Astrocyte (in vitro differentiated cells and primary cell): ENCODE measurements at regions not wholly inside any gene's neighbourhood (a gene's known extent, or its start where the extent isn't known, plus 50 kb on each side); places are given as distances from the start of the nearest gene placed in this dataset.

Experiments used
- DNase-seq: peaks from one replicate; pipeline ENCODE4 v3.0.0-alpha.2; 2010; ENCODE audit warnings: low read depth
- FAIRE-seq: peaks from 2 replicates; lab custom pipeline; 2011; peaks lifted over from hg19 to GRCh38; lab: Jason Lieb, UNC
- H2AFZ ChIP-seq: 2 replicates; pipeline ENCODE4 v1.6.0; 2012; ENCODE audit warnings: low read depth, low read length, inconsistent platforms
- H3K27ac ChIP-seq: 2 replicates; pipeline ENCODE4 v1.5.1; 2011; ENCODE audit warnings: low read depth, low read length, inconsistent platforms
- H3K27me3 ChIP-seq: 2 replicates; pipeline ENCODE4 v1.6.0; 2011; ENCODE audit warnings: low read length, inconsistent platforms; ENCODE audit not compliant: insufficient read depth
- H3K36me3 ChIP-seq: 2 replicates; pipeline ENCODE4 v1.5.1; 2011; ENCODE audit warnings: low read length, inconsistent platforms; ENCODE audit not compliant: insufficient read depth
- H3K4me1 ChIP-seq: 2 replicates; pipeline ENCODE4 v1.5.1; 2011; ENCODE audit warnings: low read length, inconsistent platforms; ENCODE audit not compliant: insufficient read depth
- H3K4me2 ChIP-seq: 2 replicates; pipeline ENCODE4 v1.6.0; 2012; ENCODE audit warnings: low read length, inconsistent platforms
- H3K4me3 ChIP-seq: 2 replicates; pipeline ENCODE4 v1.5.1; 2011; ENCODE audit warnings: low read depth, mild to moderate bottlenecking, low read length, inconsistent platforms; ENCODE audit not compliant: insufficient read depth
- H3K79me2 ChIP-seq: 2 replicates; pipeline ENCODE4 v1.6.0; 2012; ENCODE audit warnings: mild to moderate bottlenecking, low read length, inconsistent platforms; ENCODE audit not compliant: insufficient read depth
- H3K9ac ChIP-seq: 2 replicates; pipeline ENCODE4 v1.6.0; 2012; ENCODE audit warnings: mild to moderate bottlenecking, low read length, inconsistent platforms
- H3K9me3 ChIP-seq: 2 replicates; pipeline ENCODE4 v1.5.1; 2012; ENCODE audit warnings: low read depth, mild to moderate bottlenecking, low read length, inconsistent platforms; ENCODE audit not compliant: insufficient read depth
- H4K20me1 ChIP-seq: 2 replicates; pipeline ENCODE4 v1.6.0; 2012; ENCODE audit warnings: low read length, inconsistent platforms; ENCODE audit not compliant: insufficient read depth
- H3K27ac Mint-ChIP-seq: one replicate; pipeline ENCODE4 v1.8.0; 2021; ENCODE audit warnings: mild to moderate bottlenecking, mixed read lengths; ENCODE audit not compliant: unreplicated experiment
- H3K27me3 Mint-ChIP-seq: one replicate; pipeline ENCODE4 v1.8.0; 2021; ENCODE audit warnings: low read depth, mixed read lengths; ENCODE audit not compliant: unreplicated experiment
- H3K36me3 Mint-ChIP-seq: one replicate; pipeline ENCODE4 v1.8.0; 2021; ENCODE audit warnings: low read depth, mixed read lengths; ENCODE audit not compliant: unreplicated experiment
- H3K4me1 Mint-ChIP-seq: one replicate; pipeline ENCODE4 v1.8.0; 2021; ENCODE audit warnings: low read depth, mixed read lengths; ENCODE audit not compliant: unreplicated experiment
- H3K4me3 Mint-ChIP-seq: one replicate; pipeline ENCODE4 v1.8.0; 2021; ENCODE audit warnings: mild to moderate bottlenecking, moderate library complexity, mixed read lengths; ENCODE audit not compliant: unreplicated experiment
- H3K9me3 Mint-ChIP-seq: one replicate; pipeline ENCODE4 v1.8.0; 2021; ENCODE audit warnings: mild to moderate bottlenecking, mixed read lengths; ENCODE audit not compliant: unreplicated experiment
- EZH2 ChIP-seq: IDR thresholded peaks from 2 replicates; pipeline ENCODE4 v1.6.1; 2012; ENCODE audit warnings: mild to moderate bottlenecking, low read length, inconsistent platforms; ENCODE audit not compliant: insufficient read depth
- TF ChIP-seq, protein P1 (sequence below): IDR thresholded peaks from 2 replicates; pipeline ENCODE4 v1.5.1; 2011; ENCODE audit warnings: low read depth, mild to moderate bottlenecking, inconsistent platforms, low read length, moderate library complexity; ENCODE audit not compliant: insufficient read depth

DNA sequence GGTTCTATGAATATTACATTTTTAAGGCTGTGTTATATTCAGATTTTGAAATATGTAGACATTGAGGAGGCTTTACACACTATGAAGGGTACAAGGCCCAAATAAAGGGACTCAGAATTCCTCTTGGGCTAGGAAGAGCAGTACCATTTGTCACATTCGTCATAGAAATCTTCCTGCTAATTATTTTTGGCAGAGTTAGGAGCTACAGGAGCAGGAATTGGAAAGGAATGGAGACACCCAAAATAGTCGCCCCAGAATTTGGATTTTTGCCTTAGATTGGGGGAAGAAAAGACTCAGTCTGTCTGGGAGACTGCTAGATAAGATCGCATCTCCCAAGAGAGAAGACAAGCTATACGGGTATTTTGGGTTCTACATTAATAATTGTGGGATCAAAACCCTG lies 176.4 kb upstream of the DACH1 start:
- Histone ChIP-seq H2AFZ (no peak overlapping the region), H3K4me3 (no peak overlapping the region), H3K9me3 (no peaks in the 10 kb centered on the region), H4K20me1 (no peaks in the 10 kb centered on the region), H3K9ac (no peak overlapping the region), H3K27me3 (no peaks in the 10 kb centered on the region), H3K79me2 (no peaks in the 10 kb centered on the region), H3K27ac (no peak overlapping the region), H3K4me1 (no peaks in the 10 kb centered on the region), H3K4me2 (no peak overlapping the region), H3K36me3 (no peaks in the 10 kb centered on the region)
- no peak for TF ChIP-seq EZH2
- TF ChIP-seq, protein P1, sequence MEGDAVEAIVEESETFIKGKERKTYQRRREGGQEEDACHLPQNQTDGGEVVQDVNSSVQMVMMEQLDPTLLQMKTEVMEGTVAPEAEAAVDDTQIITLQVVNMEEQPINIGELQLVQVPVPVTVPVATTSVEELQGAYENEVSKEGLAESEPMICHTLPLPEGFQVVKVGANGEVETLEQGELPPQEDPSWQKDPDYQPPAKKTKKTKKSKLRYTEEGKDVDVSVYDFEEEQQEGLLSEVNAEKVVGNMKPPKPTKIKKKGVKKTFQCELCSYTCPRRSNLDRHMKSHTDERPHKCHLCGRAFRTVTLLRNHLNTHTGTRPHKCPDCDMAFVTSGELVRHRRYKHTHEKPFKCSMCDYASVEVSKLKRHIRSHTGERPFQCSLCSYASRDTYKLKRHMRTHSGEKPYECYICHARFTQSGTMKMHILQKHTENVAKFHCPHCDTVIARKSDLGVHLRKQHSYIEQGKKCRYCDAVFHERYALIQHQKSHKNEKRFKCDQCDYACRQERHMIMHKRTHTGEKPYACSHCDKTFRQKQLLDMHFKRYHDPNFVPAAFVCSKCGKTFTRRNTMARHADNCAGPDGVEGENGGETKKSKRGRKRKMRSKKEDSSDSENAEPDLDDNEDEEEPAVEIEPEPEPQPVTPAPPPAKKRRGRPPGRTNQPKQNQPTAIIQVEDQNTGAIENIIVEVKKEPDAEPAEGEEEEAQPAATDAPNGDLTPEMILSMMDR: no peak
- no peak for DNase-seq
- no peak overlapping the region for H3K4me3 Mint-ChIP-seq
- H3K4me1 Mint-ChIP-seq: peaks cover 9% of the 10 kb centered on the region
- H3K27me3 Mint-ChIP-seq: no peaks in the 10 kb centered on the region
- FAIRE-seq: no peak
- H3K27ac Mint-ChIP-seq: no peak overlapping the region
- peaks cover 2% of the 10 kb centered on the region for H3K9me3 Mint-ChIP-seq
- no peaks in the 10 kb centered on the region for H3K36me3 Mint-ChIP-seq

DNA sequence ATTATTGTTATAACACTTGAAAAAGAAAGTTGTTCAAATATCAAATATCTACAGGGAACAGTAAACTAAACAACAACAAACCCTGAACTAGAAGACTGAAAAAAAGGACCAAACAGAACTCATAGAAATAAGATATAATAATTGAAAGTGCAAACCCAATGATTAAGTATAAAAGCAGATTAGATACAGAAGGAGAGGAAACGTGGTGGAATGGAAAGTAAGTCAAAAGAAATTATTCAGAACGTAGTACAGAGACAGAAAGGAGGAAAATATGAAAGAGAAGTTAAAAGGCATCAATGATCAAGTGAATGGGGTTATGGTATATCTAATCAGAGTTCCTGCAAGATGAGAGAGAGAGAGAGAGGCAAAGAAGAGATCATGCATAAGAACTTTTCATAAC lies 174.2 kb upstream of the DACH1 start:
- Histone ChIP-seq H3K4me2 (no peak overlapping the region), H4K20me1 (no peaks in the 10 kb centered on the region), H3K4me1 (no peaks in the 10 kb centered on the region), H2AFZ (no peak overlapping the region), H3K36me3 (no peaks in the 10 kb centered on the region), H3K9ac (no peak overlapping the region), H3K79me2 (no peaks in the 10 kb centered on the region), H3K27me3 (no peaks in the 10 kb centered on the region), H3K9me3 (no peaks in the 10 kb centered on the region), H3K27ac (no peak overlapping the region), H3K4me3 (no peak overlapping the region)
- Mint-ChIP-seq H3K4me3 (no peak overlapping the region), H3K9me3 (peaks cover 2% of the 10 kb centered on the region), H3K27ac (no peak overlapping the region), H3K4me1 (no peaks in the 10 kb centered on the region), H3K36me3 (no peaks in the 10 kb centered on the region), H3K27me3 (no peaks in the 10 kb centered on the region)
- no peak for DNase-seq
- TF ChIP-seq EZH2: no peak
- TF ChIP-seq, protein P1: no peak
- FAIRE-seq: no peak

DNA sequence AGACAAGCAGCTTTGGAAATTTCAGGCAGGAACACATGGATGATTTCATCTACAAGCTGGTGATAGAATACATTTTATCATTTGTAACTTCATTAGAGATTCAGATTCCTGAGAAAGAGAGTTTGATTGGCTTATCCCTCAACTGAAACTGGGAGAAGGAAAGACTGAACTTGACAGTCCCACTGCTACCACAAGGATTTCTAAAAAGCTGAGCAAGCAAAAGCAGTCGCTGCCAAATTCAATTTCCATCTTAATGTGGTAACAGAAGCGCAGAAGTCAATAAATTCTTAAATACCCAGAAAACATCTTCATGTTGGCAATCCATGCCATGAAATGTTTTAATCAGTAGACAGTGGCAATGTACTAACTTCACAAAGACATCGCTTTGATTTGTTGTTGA lies 172.1 kb upstream of the DACH1 start:
- H3K9me3 ChIP-seq: no peaks in the 10 kb centered on the region
- no peaks in the 10 kb centered on the region for H3K36me3 ChIP-seq
- no peaks in the 10 kb centered on the region for H3K79me2 ChIP-seq
- TF ChIP-seq, protein P1: no peak
- no peak for TF ChIP-seq EZH2
- Mint-ChIP-seq H3K36me3 (no peaks in the 10 kb centered on the region), H3K27me3 (no peaks in the 10 kb centered on the region), H3K9me3 (peaks cover 4% of the 10 kb centered on the region), H3K4me1 (no peaks in the 10 kb centered on the region), H3K27ac (no peak overlapping the region), H3K4me3 (no peak overlapping the region)
- H2AFZ ChIP-seq: no peak overlapping the region
- no peak overlapping the region for H3K9ac ChIP-seq
- no peak overlapping the region for H3K4me3 ChIP-seq
- FAIRE-seq (no peak), DNase-seq (no peak)
- no peaks in the 10 kb centered on the region for H3K27me3 ChIP-seq
- no peak overlapping the region for H3K4me2 ChIP-seq
- H4K20me1 ChIP-seq: no peaks in the 10 kb centered on the region
- H3K27ac ChIP-seq: no peak overlapping the region
- H3K4me1 ChIP-seq: no peaks in the 10 kb centered on the region
